NCI-H146 treated with DMSO at 0.1 percent for 48 hours (cell line): ENCODE measurements at regions not wholly inside any gene's neighbourhood (a gene's known extent, or its start where the extent isn't known, plus 50 kb on each side); places are given as distances from the start of the nearest gene placed in this dataset.

Source experiments
- DNase-seq: peaks from one replicate; lab custom pipeline; 2025; ENCODE audit not compliant: unreplicated experiment; lab: John Stamatoyannopoulos, UW

- no peak for DNase-seq
Observed at GRCh38 chr16:7021653-7022275, 310.9 kb upstream of the RBFOX1 start.

- DNase-seq = no peak
Observed at GRCh38 chr16:7017006-7017662, 315.5 kb upstream of the RBFOX1 start.

- no peak for DNase-seq
Observed at GRCh38 chr16:7014756-7015155, 317.9 kb upstream of the RBFOX1 start.

- no peak for DNase-seq
Observed at GRCh38 chr16:7013990-7014389, 318.7 kb upstream of the RBFOX1 start.

GRCh38 chr16:7004266-7004665 lies 328.4 kb upstream of the RBFOX1 start:
- no peak for DNase-seq

- no peak for DNase-seq
Observed at GRCh38 chr16:6993544-6993943, 339.1 kb upstream of the RBFOX1 start.

- no peak for DNase-seq
Observed at GRCh38 chr16:6988846-6989245, 343.8 kb upstream of the RBFOX1 start.

GRCh38 chr16:6977916-6978315 lies 354.7 kb upstream of the RBFOX1 start:
- no peak for DNase-seq

GRCh38 chr16:6977291-6977690 lies 355.4 kb upstream of the RBFOX1 start:
- DNase-seq = no peak

GRCh38 chr16:6976716-6977115 lies 355.9 kb upstream of the RBFOX1 start:
- DNase-seq = no peak

- DNase-seq = no peak
Observed at GRCh38 chr16:6970171-6970857, 362.3 kb upstream of the RBFOX1 start.

- DNase-seq = no peak
Observed at GRCh38 chr16:6969594-6969993, 363.1 kb upstream of the RBFOX1 start.

- DNase-seq = no peak
Observed at GRCh38 chr16:6967796-6968320, 364.8 kb upstream of the RBFOX1 start.

GRCh38 chr16:6966925-6967324 lies 365.7 kb upstream of the RBFOX1 start:
- DNase-seq = no peak

GRCh38 chr16:6964679-6965078 lies 368.0 kb upstream of the RBFOX1 start:
- no peak for DNase-seq

GRCh38 chr16:6961704-6962103 lies 370.9 kb upstream of the RBFOX1 start:
- DNase-seq = no peak

- DNase-seq = no peak
Observed at GRCh38 chr16:6958184-6958583, 374.5 kb upstream of the RBFOX1 start.

- DNase-seq = no peak
Observed at GRCh38 chr16:6957681-6958080, 375.0 kb upstream of the RBFOX1 start.

- DNase-seq = no peak
Observed at GRCh38 chr16:6956511-6956910, 376.1 kb upstream of the RBFOX1 start.

- DNase-seq = no peak
Observed at GRCh38 chr16:6955303-6955702, 377.3 kb upstream of the RBFOX1 start.

- DNase-seq = no peak
Observed at GRCh38 chr16:6949240-6949639, 383.4 kb upstream of the RBFOX1 start.

GRCh38 chr16:6947291-6947690 lies 385.4 kb upstream of the RBFOX1 start:
- DNase-seq = no peak
